ENCODE measurements at regions not wholly inside any gene's neighbourhood (a gene's known extent, or its start where the extent isn't known, plus 50 kb on each side); places are given as distances from the start of the nearest gene placed in this dataset.

DNA sequence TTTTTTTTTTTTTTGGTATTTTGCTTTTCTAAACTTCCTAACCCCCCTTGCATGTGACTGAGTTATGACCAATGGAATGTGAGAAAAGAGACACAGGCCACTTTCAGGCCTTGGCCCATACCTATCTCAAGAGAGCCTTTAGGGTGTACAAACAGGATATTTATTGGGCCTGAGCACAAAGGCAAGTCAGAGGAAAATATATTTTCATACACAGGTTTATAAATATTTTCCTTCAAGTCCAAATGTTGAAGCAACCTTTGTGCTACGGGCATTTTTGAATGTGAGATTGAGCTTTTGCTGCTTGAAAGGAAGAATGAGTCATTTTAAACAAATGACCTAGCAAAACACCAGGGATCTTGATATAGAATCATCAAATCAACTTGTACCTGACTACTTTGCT, 228.6 kb upstream of the E2F7 start:
- TF ChIP-seq CTCF (IDR thresholded peaks at IDR 0.05): no peak
- no peak for TF ChIP-seq POLR2A (IDR thresholded peaks at IDR 0.05)
